NCI-H446 treated with DMSO at 0.1 percent for 48 hours (cell line): ENCODE measurements at regions not wholly inside any gene's neighbourhood (a gene's known extent, or its start where the extent isn't known, plus 50 kb on each side); places are given as distances from the start of the nearest gene placed in this dataset.
"Not testable (repeated sequence)": the region's sequence is repeated elsewhere in the genome, so short reads cannot be mapped to it uniquely, and the experiment has no call there.

ENCODE experiments used
- DNase-seq: peaks from one replicate; lab custom pipeline; 2025; lab: John Stamatoyannopoulos, UW

- no peak for DNase-seq
Measured at GRCh38 chr17:74118504-74118903, 85.0 kb upstream of the RPL38 start.

- no peak for DNase-seq
Measured at GRCh38 chr17:74119049-74119580, 84.4 kb upstream of the RPL38 start.

- DNase-seq: peak; percentile 9
Measured at GRCh38 chr17:74119965-74120364, 83.5 kb upstream of the RPL38 start.

- no peak for DNase-seq
Measured at GRCh38 chr17:74123350-74123749, 80.1 kb upstream of the RPL38 start.

DNA sequence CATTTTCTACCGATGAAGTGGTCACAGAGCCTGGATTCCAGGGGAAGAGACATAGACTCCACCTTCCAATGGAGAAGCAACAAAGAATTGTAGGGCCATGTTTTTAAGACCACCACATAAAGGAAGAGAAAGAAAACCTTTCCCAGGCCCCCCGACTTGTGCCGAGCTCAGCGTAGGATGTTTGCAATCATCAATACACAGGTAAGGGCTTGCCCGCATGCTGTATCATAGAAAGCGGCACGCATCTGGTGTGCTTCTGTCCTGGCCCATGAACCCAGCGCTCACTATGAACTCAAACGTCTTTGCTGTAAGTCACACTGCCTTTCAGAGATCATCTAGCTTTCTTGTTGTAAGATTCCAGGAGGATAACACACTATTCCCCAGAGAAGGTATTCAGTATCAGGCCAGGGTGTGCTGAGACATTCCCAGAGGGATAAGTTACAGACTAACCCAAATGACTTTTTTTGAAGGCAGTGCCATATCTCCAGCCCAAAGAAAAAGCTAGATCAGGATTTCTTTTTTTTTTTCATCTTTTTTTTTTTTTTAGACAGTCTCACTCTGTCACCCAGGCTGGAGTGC lies 79.5 kb upstream of the RPL38 start:
- no peak for DNase-seq

- DNase-seq: no peak
Measured at GRCh38 chr17:74125156-74125555, 78.3 kb upstream of the RPL38 start.

DNA sequence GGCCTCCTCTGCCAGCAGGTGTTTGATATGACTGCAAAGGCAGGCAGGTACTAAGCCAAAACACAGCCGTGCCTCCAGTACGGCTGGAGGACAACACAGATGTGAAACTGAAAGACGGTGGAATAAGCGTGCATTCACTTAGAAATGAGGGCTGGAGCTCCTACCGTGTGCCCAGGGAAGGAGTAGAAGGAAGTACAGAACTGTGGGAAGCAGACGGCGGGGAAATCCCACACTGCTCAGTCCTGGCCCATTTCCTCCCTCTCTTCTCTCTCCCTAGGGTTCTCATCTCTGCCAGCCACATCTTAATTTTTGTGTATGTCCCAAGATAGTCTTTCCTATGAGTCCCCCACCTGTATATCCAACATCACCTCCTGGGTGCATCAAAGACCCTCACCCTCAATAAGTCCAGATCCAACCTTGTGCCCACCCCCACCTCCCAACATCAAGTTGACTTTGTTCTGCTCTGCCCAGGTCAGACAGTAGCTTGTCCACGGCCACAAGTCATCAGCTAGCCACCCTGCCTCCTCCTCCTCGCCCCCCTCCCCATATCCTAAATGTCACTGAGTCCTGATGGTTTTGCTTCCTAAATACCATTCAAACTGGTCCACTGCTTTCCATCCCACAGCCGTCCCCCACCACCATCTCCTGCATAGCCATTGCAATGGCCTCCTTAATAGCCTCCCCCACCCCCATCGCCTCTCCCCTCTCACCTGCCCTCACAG lies 77.1 kb upstream of the RPL38 start:
- no peak for DNase-seq

DNA sequence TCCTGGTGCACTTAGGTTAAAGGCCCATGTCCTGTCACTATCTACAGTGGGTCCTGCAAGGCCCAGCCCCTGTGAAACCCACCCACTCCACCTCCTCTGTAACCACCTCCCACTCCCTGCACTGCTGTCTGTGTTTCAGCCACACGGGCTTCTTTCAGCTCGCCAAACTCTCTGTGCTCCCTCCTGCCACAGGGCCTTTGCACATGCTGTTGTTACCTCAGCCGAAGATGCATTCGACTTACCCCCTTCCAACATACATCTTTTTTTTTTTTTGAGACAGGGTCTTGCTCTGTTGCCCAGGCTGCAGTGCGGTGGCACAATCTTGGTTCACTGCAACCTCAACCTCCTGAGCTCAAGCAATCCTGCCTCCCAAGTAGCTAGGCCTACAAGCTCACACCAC lies 76.5 kb upstream of the RPL38 start:
- DNase-seq: no peak

GRCh38 chr17:74128456-74129211 lies 74.8 kb upstream of the RPL38 start:
- DNase-seq: no peak

DNA sequence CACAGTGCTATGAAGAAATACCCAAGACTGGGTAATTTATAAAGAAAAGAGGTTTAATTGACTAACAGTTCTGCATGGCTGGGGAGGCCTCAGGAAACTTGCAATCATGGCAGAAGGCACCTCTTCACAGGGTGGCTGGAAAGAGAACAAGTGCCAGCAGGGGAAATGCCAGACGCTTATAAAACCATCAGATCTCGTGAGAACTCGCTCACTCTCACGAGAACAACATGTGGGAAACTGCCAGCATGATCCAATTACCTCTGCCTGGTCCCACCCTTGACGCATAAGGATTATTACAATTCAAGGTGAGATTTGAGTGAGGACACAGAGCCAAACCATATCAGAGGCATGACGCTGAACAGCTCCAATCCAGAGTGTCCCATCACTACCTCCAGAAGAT lies 73.7 kb upstream of the RPL38 start:
- not testable (repeated sequence) for DNase-seq

- DNase-seq: no peak
Measured at GRCh38 chr17:74130276-74130675, 73.2 kb upstream of the RPL38 start.

DNA sequence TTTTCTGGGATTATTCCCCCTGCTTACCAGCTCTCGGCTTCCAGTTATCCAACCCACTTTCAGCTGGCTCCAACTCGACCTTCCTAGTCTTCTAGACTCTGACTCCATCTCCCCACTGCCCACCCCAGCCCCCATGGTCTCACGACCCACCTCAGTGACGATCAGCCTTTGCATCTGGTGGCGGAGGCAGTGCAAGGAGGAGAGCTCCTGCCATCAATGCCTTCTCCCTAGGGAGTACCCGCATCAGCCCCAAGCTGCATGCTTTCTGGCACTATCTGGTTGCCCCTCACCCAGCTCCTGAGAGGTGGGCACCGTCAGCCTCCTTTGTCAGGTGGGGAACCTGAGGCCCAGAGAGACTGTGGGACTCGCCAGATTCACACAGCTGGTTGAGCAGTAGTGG lies 72.6 kb upstream of the RPL38 start:
- no peak for DNase-seq

GRCh38 chr17:74132354-74132753 lies 71.1 kb upstream of the RPL38 start:
- DNase-seq: no peak

GRCh38 chr17:74133740-74134139 lies 69.7 kb upstream of the RPL38 start:
- no peak for DNase-seq

- DNase-seq: not testable (repeated sequence)
Measured at GRCh38 chr17:74134234-74134633, 69.2 kb upstream of the RPL38 start.

GRCh38 chr17:74134991-74135390 lies 68.5 kb upstream of the RPL38 start:
- no peak for DNase-seq

- no peak for DNase-seq
Measured at GRCh38 chr17:74135391-74136167, 67.9 kb upstream of the RPL38 start.

GRCh38 chr17:74137416-74137815 lies 66.1 kb upstream of the RPL38 start:
- DNase-seq: no peak

DNA sequence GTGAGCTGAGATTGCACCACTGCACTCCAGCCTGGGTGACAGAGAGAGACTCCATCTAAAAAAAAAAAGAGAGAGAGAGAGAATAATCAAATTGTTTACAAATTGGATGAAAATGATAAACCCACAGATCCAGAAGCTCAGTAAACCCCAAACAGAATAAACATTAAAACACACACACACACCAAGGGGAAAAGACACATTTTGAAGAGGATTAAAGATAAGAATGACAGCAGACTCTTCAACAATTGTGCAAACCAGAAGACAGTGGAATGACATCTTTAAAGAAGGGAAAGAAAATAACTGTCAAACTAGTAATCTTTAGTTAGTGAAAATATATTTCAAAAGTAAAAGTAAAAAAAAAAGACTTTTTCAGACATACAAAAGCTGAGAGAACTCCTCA lies 64.4 kb upstream of the RPL38 start:
- DNase-seq: no peak

- no peak for DNase-seq
Measured at GRCh38 chr17:74140282-74140681, 63.2 kb upstream of the RPL38 start.

GRCh38 chr17:74141612-74142011 lies 61.9 kb upstream of the RPL38 start:
- no peak for DNase-seq

- not testable (repeated sequence) for DNase-seq
Measured at GRCh38 chr17:74143318-74143717, 60.2 kb upstream of the RPL38 start.
